PFSK-1 (cell line): ENCODE measurements at regions not wholly inside any gene's neighbourhood (a gene's known extent, or its start where the extent isn't known, plus 50 kb on each side); places are given as distances from the start of the nearest gene placed in this dataset.

Experiments
- POLR2AphosphoS5 ChIP-seq: IDR thresholded peaks from 2 replicates; pipeline ENCODE4 v1.6.1; 2012; ENCODE audit warnings: low read depth, mild to moderate bottlenecking, control low read depth, low read length, moderate library complexity
- TAF1 ChIP-seq: IDR thresholded peaks from 2 replicates; pipeline ENCODE4 v1.6.1; 2012; ENCODE audit warnings: low read length, control low read depth, borderline replicate concordance; ENCODE audit not compliant: insufficient read depth
- TF ChIP-seq, protein P1 (sequence below), 2 experiments: IDR thresholded peaks; 2 replicates each; pipeline versions ENCODE4 v1.6.1 to v1.8.0; 2011 to 2012; ENCODE audit warnings: low read depth in 2 of 2, low read length in 2 of 2, control low read depth in 1 of 2, inconsistent platforms in 1 of 2, mild to moderate bottlenecking in 1 of 2, moderate library complexity in 1 of 2; ENCODE audit not compliant: insufficient read depth in 1 of 2

DNA sequence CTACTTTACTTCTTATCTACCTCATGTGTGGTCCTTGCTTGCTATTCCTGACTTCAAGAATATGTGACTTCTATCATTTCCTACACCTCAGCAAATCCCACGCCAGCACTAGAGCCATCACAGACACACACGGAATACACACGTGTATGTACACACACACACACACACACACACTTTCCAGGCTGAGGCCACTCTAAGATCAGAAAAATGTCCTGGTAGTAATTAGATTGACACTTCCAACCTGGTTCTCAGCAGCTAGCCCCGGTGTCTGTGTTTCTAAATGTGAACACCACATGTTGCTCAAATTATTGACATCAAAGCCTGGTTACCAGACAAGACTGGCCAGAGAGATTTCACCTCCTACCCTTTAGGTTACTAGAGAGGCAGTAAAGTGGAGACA, 54.1 kb upstream of the SASH1 start:
- TF ChIP-seq TAF1 (no peak), POLR2AphosphoS5 (no peak)
- TF ChIP-seq, protein P1, sequence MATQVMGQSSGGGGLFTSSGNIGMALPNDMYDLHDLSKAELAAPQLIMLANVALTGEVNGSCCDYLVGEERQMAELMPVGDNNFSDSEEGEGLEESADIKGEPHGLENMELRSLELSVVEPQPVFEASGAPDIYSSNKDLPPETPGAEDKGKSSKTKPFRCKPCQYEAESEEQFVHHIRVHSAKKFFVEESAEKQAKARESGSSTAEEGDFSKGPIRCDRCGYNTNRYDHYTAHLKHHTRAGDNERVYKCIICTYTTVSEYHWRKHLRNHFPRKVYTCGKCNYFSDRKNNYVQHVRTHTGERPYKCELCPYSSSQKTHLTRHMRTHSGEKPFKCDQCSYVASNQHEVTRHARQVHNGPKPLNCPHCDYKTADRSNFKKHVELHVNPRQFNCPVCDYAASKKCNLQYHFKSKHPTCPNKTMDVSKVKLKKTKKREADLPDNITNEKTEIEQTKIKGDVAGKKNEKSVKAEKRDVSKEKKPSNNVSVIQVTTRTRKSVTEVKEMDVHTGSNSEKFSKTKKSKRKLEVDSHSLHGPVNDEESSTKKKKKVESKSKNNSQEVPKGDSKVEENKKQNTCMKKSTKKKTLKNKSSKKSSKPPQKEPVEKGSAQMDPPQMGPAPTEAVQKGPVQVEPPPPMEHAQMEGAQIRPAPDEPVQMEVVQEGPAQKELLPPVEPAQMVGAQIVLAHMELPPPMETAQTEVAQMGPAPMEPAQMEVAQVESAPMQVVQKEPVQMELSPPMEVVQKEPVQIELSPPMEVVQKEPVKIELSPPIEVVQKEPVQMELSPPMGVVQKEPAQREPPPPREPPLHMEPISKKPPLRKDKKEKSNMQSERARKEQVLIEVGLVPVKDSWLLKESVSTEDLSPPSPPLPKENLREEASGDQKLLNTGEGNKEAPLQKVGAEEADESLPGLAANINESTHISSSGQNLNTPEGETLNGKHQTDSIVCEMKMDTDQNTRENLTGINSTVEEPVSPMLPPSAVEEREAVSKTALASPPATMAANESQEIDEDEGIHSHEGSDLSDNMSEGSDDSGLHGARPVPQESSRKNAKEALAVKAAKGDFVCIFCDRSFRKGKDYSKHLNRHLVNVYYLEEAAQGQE (IDR thresholded peaks at IDR 0.05; ENCODE audit: insufficient read depth in 1 of 2, low read depth in 2 of 2, low read length in 2 of 2) = no peak
